ENCODE measurements at regions not wholly inside any gene's neighbourhood (a gene's known extent, or its start where the extent isn't known, plus 50 kb on each side); places are given as distances from the start of the nearest gene placed in this dataset.

DNA sequence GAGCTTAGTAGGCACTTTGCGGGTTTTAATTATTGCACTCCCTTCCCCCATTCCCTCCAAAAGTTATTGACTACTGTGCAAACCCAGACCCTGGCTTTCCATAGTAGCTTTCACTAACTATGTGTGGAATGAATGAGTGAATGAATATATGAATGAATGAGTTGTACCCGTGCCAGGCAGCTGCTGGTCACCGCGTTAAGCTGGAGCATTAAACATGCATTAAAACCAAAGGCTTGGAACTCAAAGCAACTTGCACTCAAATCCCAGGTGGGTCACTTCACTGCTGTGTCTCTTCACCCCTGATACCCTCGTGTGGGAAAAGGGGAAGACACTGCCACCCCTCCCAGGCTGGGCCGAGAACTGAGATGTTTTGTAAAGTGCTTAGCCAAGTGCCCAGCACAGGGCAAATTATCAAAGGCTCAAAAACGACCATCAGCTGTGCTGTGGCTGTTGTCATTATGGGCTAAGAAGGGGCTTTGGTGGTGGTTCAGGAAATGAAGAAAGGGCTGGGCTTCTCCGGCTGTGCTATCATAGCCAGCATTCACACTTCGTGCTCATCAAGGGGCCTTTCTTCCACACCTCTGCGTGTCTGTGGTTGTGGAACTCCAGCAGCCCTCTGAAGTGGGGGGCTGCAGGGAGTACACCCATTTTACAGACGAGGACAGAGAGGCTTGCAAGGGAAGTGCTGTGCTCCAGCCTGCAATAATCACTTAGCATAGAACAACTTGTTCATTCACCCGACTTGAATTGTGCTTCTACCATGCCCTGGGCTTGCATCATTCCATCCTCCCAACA is 60.2 kb upstream of the STX16 start:
- no peaks in the 10 kb centered on the region for H3K36me3 ChIP-seq
- H3K4me1 ChIP-seq: peaks cover 0 to 42% (median 4%) of the 10 kb centered on the region in 3 donors
- 60 to 100% methylated on average over 2 to 5 of the region's 12 CpGs for WGBS, 2 donors (ENCODE audit: low coverage in 1 of 2)
- no peak overlapping the region for H3K27ac ChIP-seq
- TF ChIP-seq EP300 (IDR thresholded peaks at IDR 0.05) (no peak), POLR2AphosphoS5 (IDR thresholded peaks at IDR 0.05) (no peak)
- TF ChIP-seq, protein P1, sequence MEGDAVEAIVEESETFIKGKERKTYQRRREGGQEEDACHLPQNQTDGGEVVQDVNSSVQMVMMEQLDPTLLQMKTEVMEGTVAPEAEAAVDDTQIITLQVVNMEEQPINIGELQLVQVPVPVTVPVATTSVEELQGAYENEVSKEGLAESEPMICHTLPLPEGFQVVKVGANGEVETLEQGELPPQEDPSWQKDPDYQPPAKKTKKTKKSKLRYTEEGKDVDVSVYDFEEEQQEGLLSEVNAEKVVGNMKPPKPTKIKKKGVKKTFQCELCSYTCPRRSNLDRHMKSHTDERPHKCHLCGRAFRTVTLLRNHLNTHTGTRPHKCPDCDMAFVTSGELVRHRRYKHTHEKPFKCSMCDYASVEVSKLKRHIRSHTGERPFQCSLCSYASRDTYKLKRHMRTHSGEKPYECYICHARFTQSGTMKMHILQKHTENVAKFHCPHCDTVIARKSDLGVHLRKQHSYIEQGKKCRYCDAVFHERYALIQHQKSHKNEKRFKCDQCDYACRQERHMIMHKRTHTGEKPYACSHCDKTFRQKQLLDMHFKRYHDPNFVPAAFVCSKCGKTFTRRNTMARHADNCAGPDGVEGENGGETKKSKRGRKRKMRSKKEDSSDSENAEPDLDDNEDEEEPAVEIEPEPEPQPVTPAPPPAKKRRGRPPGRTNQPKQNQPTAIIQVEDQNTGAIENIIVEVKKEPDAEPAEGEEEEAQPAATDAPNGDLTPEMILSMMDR (IDR thresholded peaks at IDR 0.05): no peak
- H3K27me3 ChIP-seq: no peaks in the 10 kb centered on the region
- H3K9me3 ChIP-seq: no peaks in the 10 kb centered on the region
- ATAC-seq: no peak
- no peak overlapping the region for H3K4me3 ChIP-seq

GRCh38 chr20:58587467-58587866 is 63.6 kb upstream of the STX16 start:
- Histone ChIP-seq H3K9me3 (no peaks in the 10 kb centered on the region), H3K27ac (no peak overlapping the region), H3K4me3 (no peak overlapping the region), H3K27me3 (no peaks in the 10 kb centered on the region), H3K4me1 (peaks cover 0 to 15% (median 0%) of the 10 kb centered on the region in 3 donors), H3K36me3 (no peaks in the 10 kb centered on the region)
- TF ChIP-seq POLR2A (IDR thresholded peaks at IDR 0.05): no peak
- TF ChIP-seq EP300 (IDR thresholded peaks at IDR 0.05): no peak
- WGBS, 2 donors (ENCODE audit: low coverage in 1 of 2): 50% methylated on average over 1 of the region's 9 CpGs; no CpG with 5 or more reads in 1 of the 2 donors
- ATAC-seq: no peak

DNA sequence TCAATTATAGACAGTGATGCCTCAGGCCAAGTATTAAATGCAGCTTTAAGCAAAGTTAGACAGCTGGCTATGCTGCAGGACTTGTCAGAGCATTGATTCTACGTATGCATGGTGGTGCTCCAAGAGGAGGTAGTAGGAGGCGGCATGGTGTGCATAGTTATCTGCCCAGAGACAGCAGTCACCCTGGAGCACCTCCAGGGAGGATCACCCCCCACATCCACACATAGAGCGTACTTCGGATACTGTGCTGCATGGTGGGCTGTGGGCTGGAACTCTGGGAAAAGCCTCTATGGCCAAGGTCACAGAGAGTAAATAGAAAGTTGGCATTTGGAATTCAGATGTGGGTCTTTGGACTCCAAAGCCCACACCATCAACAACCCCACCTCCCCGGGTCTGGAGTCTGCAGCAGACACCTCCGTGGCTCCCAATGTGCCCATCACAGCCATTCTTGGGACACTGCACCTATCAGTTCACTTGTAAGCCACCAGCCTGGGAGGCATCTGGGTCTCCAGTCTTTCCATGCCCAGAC is 64.5 kb upstream of the STX16 start:
- H3K27ac ChIP-seq: no peak overlapping the region
- H3K4me3 ChIP-seq: no peak overlapping the region
- 60% methylated on average over 2 of the region's 6 CpGs; no CpG with 5 or more reads in 1 of the 2 donors for WGBS, 2 donors (ENCODE audit: low coverage in 1 of 2)
- H3K36me3 ChIP-seq: no peaks in the 10 kb centered on the region
- no peaks in the 10 kb centered on the region for H3K9me3 ChIP-seq
- TF ChIP-seq, protein P1 (IDR thresholded peaks at IDR 0.05): no peak
- TF ChIP-seq POLR2AphosphoS5 (IDR thresholded peaks at IDR 0.05) (no peak), EP300 (IDR thresholded peaks at IDR 0.05) (no peak), POLR2A (IDR thresholded peaks at IDR 0.05) (no peak)
- no peak for ATAC-seq
- H3K27me3 ChIP-seq: no peaks in the 10 kb centered on the region
- peaks cover 0 to 15% (median 0%) of the 10 kb centered on the region in 3 donors for H3K4me1 ChIP-seq

GRCh38 chr20:58585753-58586540 is 65.1 kb upstream of the STX16 start:
- Histone ChIP-seq H3K27ac (no peak overlapping the region), H3K36me3 (no peaks in the 10 kb centered on the region), H3K9me3 (no peaks in the 10 kb centered on the region), H3K27me3 (no peaks in the 10 kb centered on the region), H3K4me3 (no peak overlapping the region), H3K4me1 (peaks cover 0 to 15% (median 0%) of the 10 kb centered on the region in 3 donors)
- TF ChIP-seq EP300 (IDR thresholded peaks at IDR 0.05): no peak
- TF ChIP-seq, protein P1 (IDR thresholded peaks at IDR 0.05): no peak
- ATAC-seq: no peak
- WGBS, 2 donors (ENCODE audit: low coverage in 1 of 2): 7 to 29% methylated on average over 4 to 6 of the region's 8 CpGs

GRCh38 chr20:58584881-58585752 is 66.0 kb upstream of the STX16 start:
- 40 to 45% methylated on average over 4 to 7 of the region's 9 CpGs for WGBS, 2 donors (ENCODE audit: low coverage in 1 of 2)
- Histone ChIP-seq H3K27me3 (no peaks in the 10 kb centered on the region), H3K9me3 (no peaks in the 10 kb centered on the region), H3K4me3 (no peak overlapping the region), H3K36me3 (no peaks in the 10 kb centered on the region), H3K27ac (no peak overlapping the region), H3K4me1 (peaks cover 0 to 7% (median 0%) of the 10 kb centered on the region in 3 donors)
- TF ChIP-seq POLR2A (IDR thresholded peaks at IDR 0.05) (no peak), POLR2AphosphoS5 (IDR thresholded peaks at IDR 0.05) (no peak), EP300 (IDR thresholded peaks at IDR 0.05) (no peak)
- TF ChIP-seq, protein P1 (IDR thresholded peaks at IDR 0.05): no peak
- no peak for ATAC-seq

Measured in gastroesophageal sphincter (tissue), 4 donors.